ENCODE measurements at regions not wholly inside any gene's neighbourhood (a gene's known extent, or its start where the extent isn't known, plus 50 kb on each side); places are given as distances from the start of the nearest gene placed in this dataset.
"Not testable (repeated sequence)": the region's sequence is repeated elsewhere in the genome, so short reads cannot be mapped to it uniquely, and the experiment has no call there.

GRCh38 chr3:96449803-96450202, 364.6 kb upstream of the EPHA6 start:
- intact Hi-C loops (cut with micrococcal nuclease), result no loop called here
- H3K4me3 Mint-ChIP-seq, result no peak overlapping the region

DNA sequence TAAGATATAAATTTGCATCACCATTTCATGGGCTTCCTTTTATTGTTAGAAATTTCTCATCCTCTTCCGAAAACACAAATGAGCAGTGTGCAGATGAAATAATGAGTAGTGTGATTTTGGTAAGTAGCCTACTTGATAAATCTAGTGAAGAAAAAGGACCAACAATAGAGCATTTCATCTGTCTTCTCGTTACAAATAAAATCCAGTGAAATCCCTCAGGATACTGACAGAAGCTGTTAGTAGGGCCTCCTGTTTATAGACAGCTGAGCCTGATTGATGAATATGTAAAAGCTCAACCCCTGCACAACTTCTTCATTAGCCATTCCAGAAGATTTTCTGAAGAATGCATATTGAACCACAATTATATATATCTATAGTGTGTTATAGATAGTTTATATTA, 363.7 kb upstream of the EPHA6 start:
- no peak for DNase-seq
- Mint-ChIP-seq H3K4me3 (no peak overlapping the region), H3K9me3 (peaks cover 4% of the 10 kb centered on the region), H3K36me3 (ENCODE audit: low read depth) (no peaks in the 10 kb centered on the region), H3K27ac (no peak overlapping the region), H3K27me3 (ENCODE audit: low read depth) (no peaks in the 10 kb centered on the region), H3K4me1 (ENCODE audit: low read depth) (no peaks in the 10 kb centered on the region)
- intact Hi-C loops (cut with micrococcal nuclease), result no loop called here
- CTCF ChIA-PET, result no interaction called here

More at GRCh38 chr3:96449803-96450202, 364.6 kb upstream of the EPHA6 start:
- Mint-ChIP-seq H3K27me3 (ENCODE audit: low read depth) (no peaks in the 10 kb centered on the region), H3K36me3 (ENCODE audit: low read depth) (no peaks in the 10 kb centered on the region), H3K9me3 (no peaks in the 10 kb centered on the region), H3K27ac (no peak overlapping the region), H3K4me1 (ENCODE audit: low read depth) (no peaks in the 10 kb centered on the region)
- no peak for DNase-seq
- CTCF ChIA-PET, result no interaction called here

DNA sequence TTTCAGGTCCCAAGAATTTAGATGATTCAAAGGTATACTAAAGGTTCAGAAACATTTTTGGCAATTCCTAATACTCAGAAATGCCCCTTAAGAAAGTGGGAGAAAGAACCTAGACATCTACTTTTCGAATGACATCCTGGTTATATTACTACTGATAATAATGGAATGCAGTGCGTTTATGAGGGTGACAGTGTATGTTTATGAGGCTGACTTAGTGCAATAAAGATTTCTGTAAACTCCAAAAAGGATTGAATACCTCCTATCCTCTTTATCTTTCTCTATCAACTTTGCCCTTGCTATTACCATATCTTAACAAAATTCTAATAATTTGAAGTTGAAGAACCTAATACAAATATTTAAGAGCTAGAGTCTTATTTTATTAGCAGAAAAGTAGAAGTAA, 348.9 kb upstream of the EPHA6 start:
- no peaks in the 10 kb centered on the region for H3K4me1 Mint-ChIP-seq (ENCODE audit: low read depth)
- intact Hi-C loops (cut with micrococcal nuclease), result no loop called here
- no peak for DNase-seq
- H3K4me3 Mint-ChIP-seq, result no peak overlapping the region
- CTCF ChIA-PET, result no interaction called here
- H3K9me3 Mint-ChIP-seq, result peaks cover 4% of the 10 kb centered on the region
- no peaks in the 10 kb centered on the region for H3K36me3 Mint-ChIP-seq (ENCODE audit: low read depth)
- H3K27ac Mint-ChIP-seq, result no peak overlapping the region
- no peaks in the 10 kb centered on the region for H3K27me3 Mint-ChIP-seq (ENCODE audit: low read depth)

- intact Hi-C loops (cut with micrococcal nuclease), result no loop called here
- DNase-seq, result no peak
- H3K27ac Mint-ChIP-seq, result no peak overlapping the region
- H3K4me3 Mint-ChIP-seq, result no peak overlapping the region
- H3K36me3 Mint-ChIP-seq (ENCODE audit: low read depth), result no peaks in the 10 kb centered on the region
- peaks cover 4% of the 10 kb centered on the region for H3K9me3 Mint-ChIP-seq
- no peaks in the 10 kb centered on the region for H3K4me1 Mint-ChIP-seq (ENCODE audit: low read depth)
- no peaks in the 10 kb centered on the region for H3K27me3 Mint-ChIP-seq (ENCODE audit: low read depth)
- CTCF ChIA-PET, result no interaction called here
Observed at GRCh38 chr3:96466441-96466840, 348.0 kb upstream of the EPHA6 start.

GRCh38 chr3:96467639-96468038, 346.8 kb upstream of the EPHA6 start:
- no peaks in the 10 kb centered on the region for H3K27me3 Mint-ChIP-seq (ENCODE audit: low read depth)

GRCh38 chr3:96478496-96478895, 335.9 kb upstream of the EPHA6 start:
- Mint-ChIP-seq H3K4me3 (no peak overlapping the region), H3K9me3 (peaks cover 5% of the 10 kb centered on the region), H3K4me1 (ENCODE audit: low read depth) (no peaks in the 10 kb centered on the region), H3K27ac (no peak overlapping the region), H3K27me3 (ENCODE audit: low read depth) (no peaks in the 10 kb centered on the region), H3K36me3 (ENCODE audit: low read depth) (no peaks in the 10 kb centered on the region)
- CTCF ChIA-PET, result no interaction called here
- no peak for DNase-seq
- intact Hi-C loops (cut with micrococcal nuclease), result no loop called here

More at GRCh38 chr3:96467639-96468038, 346.8 kb upstream of the EPHA6 start:
- Mint-ChIP-seq H3K4me3 (no peak overlapping the region), H3K36me3 (ENCODE audit: low read depth) (no peaks in the 10 kb centered on the region), H3K27ac (no peak overlapping the region), H3K4me1 (ENCODE audit: low read depth) (no peaks in the 10 kb centered on the region), H3K9me3 (peaks cover 3% of the 10 kb centered on the region)
- DNase-seq, result no peak
- CTCF ChIA-PET, result no interaction called here
- intact Hi-C loops (cut with micrococcal nuclease), result no loop called here

GRCh38 chr3:96480881-96481280, 333.5 kb upstream of the EPHA6 start:
- no peak for DNase-seq
- H3K9me3 Mint-ChIP-seq, result peaks cover 5% of the 10 kb centered on the region
- no peaks in the 10 kb centered on the region for H3K27me3 Mint-ChIP-seq (ENCODE audit: low read depth)
- CTCF ChIA-PET, result interaction anchor here (0.7 kb wide), 1 partner anchor 493 kb away, joined by 3 read pairs; no protein-coding TSS in a partner anchor
- intact Hi-C loops (cut with micrococcal nuclease), result no loop called here
- no peaks in the 10 kb centered on the region for H3K4me1 Mint-ChIP-seq (ENCODE audit: low read depth)
- no peaks in the 10 kb centered on the region for H3K36me3 Mint-ChIP-seq (ENCODE audit: low read depth)
- H3K4me3 Mint-ChIP-seq, result no peak overlapping the region
- H3K27ac Mint-ChIP-seq, result no peak overlapping the region

- H3K4me3 Mint-ChIP-seq; H3K4me1 Mint-ChIP-seq (ENCODE audit: low read depth); H3K27ac Mint-ChIP-seq; DNase-seq; H3K27me3 Mint-ChIP-seq (ENCODE audit: low read depth); CTCF ChIA-PET; H3K36me3 Mint-ChIP-seq (ENCODE audit: low read depth); intact Hi-C loops (cut with micrococcal nuclease); H3K9me3 Mint-ChIP-seq: not testable (repeated sequence)
Observed at GRCh38 chr3:96483191-96483590, 331.2 kb upstream of the EPHA6 start.

- no peaks in the 10 kb centered on the region for H3K36me3 Mint-ChIP-seq (ENCODE audit: low read depth)
- H3K4me1 Mint-ChIP-seq (ENCODE audit: low read depth), result no peaks in the 10 kb centered on the region
- intact Hi-C loops (cut with micrococcal nuclease), result no loop called here
- DNase-seq, result no peak
- H3K9me3 Mint-ChIP-seq, result peaks cover 10% of the 10 kb centered on the region
- H3K27me3 Mint-ChIP-seq (ENCODE audit: low read depth), result no peaks in the 10 kb centered on the region
- H3K27ac Mint-ChIP-seq, result no peak overlapping the region
- no peak overlapping the region for H3K4me3 Mint-ChIP-seq
- CTCF ChIA-PET, result interaction anchor here (0.6 kb wide), 1 partner anchor 105 kb away, joined by 5 read pairs; no protein-coding TSS in a partner anchor
Observed at GRCh38 chr3:96483781-96484180, 330.6 kb upstream of the EPHA6 start.

GRCh38 chr3:96488708-96489107, 325.7 kb upstream of the EPHA6 start:
- DNase-seq, result no peak
- no peak overlapping the region for H3K27ac Mint-ChIP-seq
- peaks cover 12% of the 10 kb centered on the region for H3K9me3 Mint-ChIP-seq
- intact Hi-C loops (cut with micrococcal nuclease), result no loop called here
- no peak overlapping the region for H3K4me3 Mint-ChIP-seq
- CTCF ChIA-PET, result no interaction called here
- H3K4me1 Mint-ChIP-seq (ENCODE audit: low read depth), result no peaks in the 10 kb centered on the region
- no peaks in the 10 kb centered on the region for H3K27me3 Mint-ChIP-seq (ENCODE audit: low read depth)
- H3K36me3 Mint-ChIP-seq (ENCODE audit: low read depth), result no peaks in the 10 kb centered on the region

DNA sequence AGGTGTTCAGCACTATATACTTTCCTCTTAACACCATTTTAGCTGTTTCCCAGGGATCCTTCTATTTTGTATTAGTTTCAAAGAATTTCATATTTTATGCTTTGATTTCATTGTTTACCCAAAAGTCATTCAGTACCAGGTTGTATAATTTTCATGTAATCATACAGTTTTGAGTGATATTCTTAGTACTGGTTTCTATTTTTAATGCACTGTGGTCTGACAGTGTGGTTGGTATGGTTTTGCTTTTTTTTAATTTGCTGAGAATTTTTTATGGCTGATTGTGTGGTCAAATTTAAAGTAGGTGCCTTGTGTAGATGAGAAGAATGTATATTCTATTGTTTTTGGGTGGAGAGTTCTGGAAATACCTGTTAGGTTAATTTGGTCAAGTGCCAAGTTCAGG, 323.4 kb upstream of the EPHA6 start:
- Mint-ChIP-seq H3K27me3 (ENCODE audit: low read depth) (no peaks in the 10 kb centered on the region), H3K9me3 (peaks cover 18% of the 10 kb centered on the region), H3K4me3 (no peak overlapping the region), H3K27ac (no peak overlapping the region), H3K4me1 (ENCODE audit: low read depth) (no peaks in the 10 kb centered on the region), H3K36me3 (ENCODE audit: low read depth) (no peaks in the 10 kb centered on the region)
- intact Hi-C loops (cut with micrococcal nuclease), result no loop called here
- CTCF ChIA-PET, result no interaction called here
- no peak for DNase-seq

DNA sequence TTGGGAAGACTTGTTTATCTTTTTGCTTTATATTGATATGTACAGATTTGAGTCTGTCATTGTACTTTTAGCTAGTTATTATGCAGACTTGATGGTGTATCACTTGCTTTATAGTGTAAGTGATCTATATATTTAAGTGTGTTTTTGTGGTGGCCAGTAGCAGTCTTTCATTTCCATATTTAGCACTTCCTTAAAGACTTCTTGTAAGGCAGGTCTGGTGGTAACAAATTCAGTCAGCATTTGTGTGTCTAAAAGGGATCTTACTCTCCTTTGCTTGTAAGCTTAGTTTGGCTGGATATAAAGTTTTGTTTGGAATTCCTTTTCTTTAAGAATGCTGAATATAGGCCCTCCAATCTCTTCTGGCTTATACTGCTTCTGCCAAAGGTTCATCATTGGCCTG, 322.5 kb upstream of the EPHA6 start:
- no peaks in the 10 kb centered on the region for H3K27me3 Mint-ChIP-seq (ENCODE audit: low read depth)
- H3K27ac Mint-ChIP-seq, result no peak overlapping the region
- CTCF ChIA-PET, result no interaction called here
- intact Hi-C loops (cut with micrococcal nuclease), result no loop called here
- no peak for DNase-seq
- H3K9me3 Mint-ChIP-seq, result peaks cover 18% of the 10 kb centered on the region
- no peaks in the 10 kb centered on the region for H3K4me1 Mint-ChIP-seq (ENCODE audit: low read depth)
- H3K36me3 Mint-ChIP-seq (ENCODE audit: low read depth), result no peaks in the 10 kb centered on the region
- H3K4me3 Mint-ChIP-seq, result no peak overlapping the region

DNA sequence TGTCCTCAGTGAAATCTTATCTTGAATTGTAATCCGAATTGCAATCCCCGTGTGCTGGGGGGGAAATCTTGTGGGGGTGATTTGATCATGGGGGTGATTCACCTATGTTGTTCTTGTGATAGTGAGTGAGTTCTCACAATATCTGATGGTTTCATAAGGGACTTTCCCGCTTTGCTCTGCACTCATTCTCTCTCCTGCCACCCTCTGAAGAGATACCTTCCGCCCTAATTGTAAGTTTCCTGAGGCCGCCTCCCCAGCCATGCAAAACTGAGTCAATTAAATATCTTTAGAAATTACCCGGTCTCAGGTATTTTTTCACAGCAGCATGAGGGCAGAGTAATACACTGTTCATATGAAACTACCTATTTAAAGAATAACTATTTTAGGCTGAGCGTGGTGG, 304.1 kb upstream of the EPHA6 start:
- H3K36me3 Mint-ChIP-seq (ENCODE audit: low read depth), result no peaks in the 10 kb centered on the region
- CTCF ChIA-PET, result no interaction called here
- no peaks in the 10 kb centered on the region for H3K4me1 Mint-ChIP-seq (ENCODE audit: low read depth)
- H3K4me3 Mint-ChIP-seq, result no peak overlapping the region
- peaks cover 3% of the 10 kb centered on the region for H3K9me3 Mint-ChIP-seq
- intact Hi-C loops (cut with micrococcal nuclease), result no loop called here
- no peaks in the 10 kb centered on the region for H3K27me3 Mint-ChIP-seq (ENCODE audit: low read depth)
- H3K27ac Mint-ChIP-seq, result no peak overlapping the region
- DNase-seq, result no peak

- Mint-ChIP-seq H3K36me3 (ENCODE audit: low read depth) (no peaks in the 10 kb centered on the region), H3K27ac (no peak overlapping the region), H3K27me3 (ENCODE audit: low read depth) (no peaks in the 10 kb centered on the region), H3K9me3 (peaks cover 3% of the 10 kb centered on the region), H3K4me3 (no peak overlapping the region), H3K4me1 (ENCODE audit: low read depth) (no peaks in the 10 kb centered on the region)
- DNase-seq, result no peak
- intact Hi-C loops (cut with micrococcal nuclease), result no loop called here
- CTCF ChIA-PET, result no interaction called here
Observed at GRCh38 chr3:96537165-96537564, 277.2 kb upstream of the EPHA6 start.

Measured in activated naive CD4-positive, alpha-beta T cell treated with anti-CD3 and anti-CD28 coated beads for 36 hours (primary cell).